Osteoblast (primary cell): ENCODE measurements at regions not wholly inside any gene's neighbourhood (a gene's known extent, or its start where the extent isn't known, plus 50 kb on each side); places are given as distances from the start of the nearest gene placed in this dataset.

Experiments
- DNase-seq: peaks from one replicate; pipeline ENCODE4 v3.0.0; 2011; ENCODE audit warnings: low spot score, mixed read lengths; ENCODE audit not compliant: insufficient read length; ENCODE audit errors: missing footprints
- H2AFZ ChIP-seq: 2 replicates; pipeline ENCODE4 v1.6.0; 2011; ENCODE audit warnings: mild to moderate bottlenecking, low read length
- H3K27ac ChIP-seq: 2 replicates; pipeline ENCODE4 v1.5.1; 2011; ENCODE audit warnings: mild to moderate bottlenecking, low read depth, low read length, moderate library complexity
- H3K27me3 ChIP-seq: 2 replicates; pipeline ENCODE4 v1.6.0; 2012; ENCODE audit warnings: mild to moderate bottlenecking, control low read depth, inconsistent platforms, low read length, moderate library complexity; ENCODE audit not compliant: insufficient read depth
- H3K36me3 ChIP-seq: 2 replicates; pipeline ENCODE4 v1.5.1; 2011; ENCODE audit warnings: mild to moderate bottlenecking, low read length, control low read depth, moderate library complexity; ENCODE audit not compliant: insufficient read depth
- H3K4me1 ChIP-seq: 2 replicates; pipeline ENCODE4 v1.5.1; 2011; ENCODE audit warnings: mild to moderate bottlenecking, low read length, control low read depth, moderate library complexity; ENCODE audit not compliant: insufficient read depth
- H3K4me2 ChIP-seq: 2 replicates; pipeline ENCODE4 v1.6.0; 2011; ENCODE audit warnings: mild to moderate bottlenecking, low read length; ENCODE audit not compliant: insufficient read depth
- H3K4me3 ChIP-seq: fragments of 200-600 bp; sonication (generic); 3 replicates; pipeline ENCODE4 v1.5.1; 2012; ENCODE audit warnings: mild to moderate bottlenecking, low read length, inconsistent platforms; ENCODE audit not compliant: insufficient read depth
- H3K79me2 ChIP-seq: 2 replicates; pipeline ENCODE4 v1.6.0; 2012; ENCODE audit warnings: mild to moderate bottlenecking, low read length, control low read depth, inconsistent platforms; ENCODE audit not compliant: insufficient read depth
- H3K9me3 ChIP-seq: 2 replicates; pipeline ENCODE4 v1.5.1; 2011; ENCODE audit warnings: low read depth, low read length, control low read depth
- H4K20me1 ChIP-seq: 2 replicates; pipeline ENCODE4 v1.6.0; 2012; ENCODE audit warnings: mild to moderate bottlenecking, low read length, control low read depth; ENCODE audit not compliant: insufficient read depth
- TF ChIP-seq, protein P1 (sequence below): IDR thresholded peaks from 2 replicates; pipeline ENCODE4 v1.5.1; 2011; ENCODE audit warnings: mild to moderate bottlenecking, low read depth, low read length, moderate library complexity; ENCODE audit errors: extremely low read depth

DNA sequence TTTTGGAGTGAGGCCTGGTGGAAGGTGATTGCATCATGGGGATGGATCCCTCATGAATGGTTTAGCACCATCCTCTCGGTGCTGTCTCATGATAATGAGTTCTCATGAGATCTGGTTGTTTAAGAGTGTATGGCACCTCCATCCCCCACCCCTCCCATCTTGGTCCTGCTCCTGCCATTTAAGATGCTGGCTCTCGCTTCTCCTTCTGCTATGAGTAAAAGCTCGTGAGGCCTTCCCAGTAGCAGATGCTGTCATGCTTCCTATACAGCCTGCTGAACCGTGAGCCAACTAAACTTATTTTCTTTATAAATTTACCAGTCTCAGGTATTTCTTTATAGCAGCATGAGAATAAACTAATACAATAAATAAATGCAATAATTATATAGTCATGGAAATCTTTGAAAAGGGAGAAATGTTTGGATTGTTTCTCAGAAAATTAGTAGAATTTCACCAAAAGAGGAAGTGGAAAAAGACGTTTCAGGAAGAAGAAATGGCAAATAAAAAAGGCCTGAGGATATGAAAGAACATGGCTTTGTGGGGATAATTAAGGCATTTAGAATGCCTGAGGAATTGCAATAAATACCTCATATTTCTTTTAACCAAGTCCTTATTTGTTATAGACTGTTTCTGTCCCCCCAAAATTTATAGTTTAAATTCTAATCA is 451.2 kb upstream of the ADGRL4 start:
- Histone ChIP-seq H3K27ac (no peak overlapping the region), H3K36me3 (no peaks in the 10 kb centered on the region), H2AFZ (no peak overlapping the region), H3K27me3 (no peaks in the 10 kb centered on the region), H3K4me2 (no peak overlapping the region), H3K4me3 (no peak overlapping the region), H3K9me3 (no peaks in the 10 kb centered on the region), H4K20me1 (no peaks in the 10 kb centered on the region), H3K4me1 (no peaks in the 10 kb centered on the region), H3K79me2 (no peaks in the 10 kb centered on the region)
- TF ChIP-seq, protein P1, sequence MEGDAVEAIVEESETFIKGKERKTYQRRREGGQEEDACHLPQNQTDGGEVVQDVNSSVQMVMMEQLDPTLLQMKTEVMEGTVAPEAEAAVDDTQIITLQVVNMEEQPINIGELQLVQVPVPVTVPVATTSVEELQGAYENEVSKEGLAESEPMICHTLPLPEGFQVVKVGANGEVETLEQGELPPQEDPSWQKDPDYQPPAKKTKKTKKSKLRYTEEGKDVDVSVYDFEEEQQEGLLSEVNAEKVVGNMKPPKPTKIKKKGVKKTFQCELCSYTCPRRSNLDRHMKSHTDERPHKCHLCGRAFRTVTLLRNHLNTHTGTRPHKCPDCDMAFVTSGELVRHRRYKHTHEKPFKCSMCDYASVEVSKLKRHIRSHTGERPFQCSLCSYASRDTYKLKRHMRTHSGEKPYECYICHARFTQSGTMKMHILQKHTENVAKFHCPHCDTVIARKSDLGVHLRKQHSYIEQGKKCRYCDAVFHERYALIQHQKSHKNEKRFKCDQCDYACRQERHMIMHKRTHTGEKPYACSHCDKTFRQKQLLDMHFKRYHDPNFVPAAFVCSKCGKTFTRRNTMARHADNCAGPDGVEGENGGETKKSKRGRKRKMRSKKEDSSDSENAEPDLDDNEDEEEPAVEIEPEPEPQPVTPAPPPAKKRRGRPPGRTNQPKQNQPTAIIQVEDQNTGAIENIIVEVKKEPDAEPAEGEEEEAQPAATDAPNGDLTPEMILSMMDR: no peak
- DNase-seq: no peak

DNA sequence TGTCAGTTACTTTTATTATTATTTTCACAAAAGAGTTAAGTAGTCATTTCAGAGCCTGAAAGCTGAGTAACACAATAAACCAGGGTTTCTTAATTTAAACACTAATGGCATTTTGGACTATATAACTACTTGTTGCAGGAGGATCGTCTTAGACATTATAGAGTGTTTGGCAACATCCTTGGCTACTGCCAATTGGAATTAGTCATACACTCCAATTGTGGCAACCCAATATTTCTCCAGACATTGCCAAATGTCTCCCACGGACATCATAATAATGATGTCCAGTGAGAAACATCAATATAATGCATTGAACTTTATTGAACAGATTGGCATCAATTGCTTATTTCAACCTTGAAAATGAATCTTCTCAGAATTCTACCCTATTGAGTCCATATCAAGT is 441.9 kb upstream of the ADGRL4 start:
- Histone ChIP-seq H3K4me1 (no peaks in the 10 kb centered on the region), H3K27ac (no peak overlapping the region)
- TF ChIP-seq, protein P1: no peak

DNA sequence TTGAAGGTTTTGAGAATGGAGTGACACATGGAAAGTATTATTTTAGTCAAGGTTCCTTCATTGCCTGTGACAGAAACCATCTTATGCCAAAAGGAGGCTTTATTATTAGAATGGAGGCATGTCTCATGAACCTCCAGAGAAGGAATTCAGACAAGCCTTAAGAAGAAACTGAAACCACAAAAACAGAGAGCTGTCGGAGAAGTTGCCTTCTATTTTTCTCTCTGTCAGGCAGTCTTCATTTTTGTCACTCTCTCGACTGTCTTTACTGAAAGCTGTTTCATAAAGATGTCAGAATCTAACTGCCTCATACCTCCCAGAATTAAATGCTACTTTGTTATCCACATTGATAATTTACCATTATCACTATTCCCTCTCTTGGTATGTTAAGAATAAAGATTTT is 434.7 kb upstream of the ADGRL4 start:
- no peaks in the 10 kb centered on the region for H3K9me3 ChIP-seq
- no peaks in the 10 kb centered on the region for H3K27me3 ChIP-seq
- TF ChIP-seq, protein P1: no peak
- no peak overlapping the region for H3K27ac ChIP-seq
- H3K4me1 ChIP-seq: no peaks in the 10 kb centered on the region
- DNase-seq: no peak
- peak overlapping the region; percentile 7 for H2AFZ ChIP-seq
- no peaks in the 10 kb centered on the region for H4K20me1 ChIP-seq
- peak overlapping the region; percentile 37 for H3K4me3 ChIP-seq
- no peaks in the 10 kb centered on the region for H3K79me2 ChIP-seq
- H3K4me2 ChIP-seq: peak overlapping the region; percentile 56
- H3K36me3 ChIP-seq: no peaks in the 10 kb centered on the region

More for the DNA sequence above, 441.9 kb upstream of the ADGRL4 start:
- Histone ChIP-seq H2AFZ (no peak overlapping the region), H3K4me3 (no peak overlapping the region), H3K79me2 (no peaks in the 10 kb centered on the region), H3K9me3 (no peaks in the 10 kb centered on the region), H4K20me1 (no peaks in the 10 kb centered on the region), H3K36me3 (no peaks in the 10 kb centered on the region), H3K4me2 (no peak overlapping the region), H3K27me3 (no peaks in the 10 kb centered on the region)
- DNase-seq: no peak

DNA sequence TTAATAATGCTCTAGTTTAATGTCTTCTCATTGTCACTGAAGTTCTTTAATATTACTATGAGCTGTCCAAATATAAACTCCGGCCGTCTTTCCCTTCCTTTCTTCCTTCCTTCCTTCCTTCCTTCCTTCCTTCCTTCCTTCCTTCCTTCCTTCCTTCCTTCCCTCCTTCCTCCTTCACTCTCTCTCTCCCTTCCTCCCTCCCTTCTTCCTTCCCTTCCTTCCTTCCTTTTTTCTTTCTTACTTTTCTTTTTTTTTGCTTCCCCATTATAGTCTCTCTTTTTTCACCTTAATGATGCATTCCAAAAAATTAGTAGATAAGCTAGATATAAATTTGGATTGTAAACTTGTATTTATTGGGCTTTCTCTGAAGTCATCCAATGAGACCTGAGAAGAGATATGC is 431.0 kb upstream of the ADGRL4 start:
- TF ChIP-seq, protein P1: no peak
- Histone ChIP-seq H3K4me2 (no peak overlapping the region), H4K20me1 (no peaks in the 10 kb centered on the region), H3K4me3 (no peak overlapping the region), H3K79me2 (no peaks in the 10 kb centered on the region), H3K36me3 (no peaks in the 10 kb centered on the region), H2AFZ (no peak overlapping the region), H3K9me3 (no peaks in the 10 kb centered on the region), H3K27me3 (no peaks in the 10 kb centered on the region), H3K27ac (no peak overlapping the region), H3K4me1 (no peaks in the 10 kb centered on the region)
- no peak for DNase-seq
